ENCODE measurements at regions not wholly inside any gene's neighbourhood (a gene's known extent, or its start where the extent isn't known, plus 50 kb on each side); places are given as distances from the start of the nearest gene placed in this dataset.

DNA sequence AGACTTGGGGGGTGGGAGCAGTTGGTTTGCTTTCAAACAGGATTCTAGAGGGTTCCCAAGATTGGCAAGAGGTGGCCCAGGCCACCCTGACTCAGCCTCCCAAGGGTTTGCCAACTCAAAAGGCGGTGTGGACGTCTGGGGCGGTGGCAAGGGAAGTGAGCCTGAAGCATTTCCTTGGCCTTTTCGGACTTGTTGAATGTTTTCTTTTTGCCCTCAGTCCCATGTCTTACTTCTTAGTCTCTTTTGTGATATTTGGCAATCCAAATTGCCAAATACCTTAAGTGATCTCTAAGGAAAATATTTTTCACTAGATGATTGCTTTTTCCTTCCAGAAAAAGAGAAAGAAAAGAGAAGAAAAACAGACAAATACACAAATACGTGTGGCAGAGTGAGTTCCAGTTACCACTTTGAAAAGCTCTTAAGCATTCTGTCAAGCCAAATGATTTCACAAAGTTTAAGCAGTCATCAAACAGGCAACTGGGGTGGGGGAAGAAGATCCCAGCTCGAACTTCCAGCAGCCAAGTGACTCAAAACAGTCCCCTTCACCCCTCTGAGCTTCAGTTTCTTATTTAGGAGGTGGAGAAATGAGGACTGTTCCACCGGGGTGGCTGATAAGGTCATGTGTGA is 374.6 kb upstream of the USP24 start:
- Histone ChIP-seq H3K9ac (ENCODE audit: insufficient read depth, low read length) (no peak overlapping the region), H3K27ac (ENCODE audit: insufficient read depth, low read length) (no peak overlapping the region), H3K4me2 (ENCODE audit: extremely low read depth, insufficient read depth, low read length) (peak overlapping the region; percentile 59), H3K79me2 (ENCODE audit: control insufficient read depth, insufficient read depth, low read length) (no peaks in the 10 kb centered on the region), H2AFZ (ENCODE audit: low read length) (peak overlapping the region; percentile 17), H3K4me1 (ENCODE audit: control insufficient read depth, extremely low read depth, insufficient read depth, low read length) (peaks cover 3% of the 10 kb centered on the region), H3K27me3 (ENCODE audit: control insufficient read depth, insufficient read depth, low read length) (no peaks in the 10 kb centered on the region), H3K36me3 (ENCODE audit: control insufficient read depth, insufficient read depth, low read length) (no peaks in the 10 kb centered on the region), H3K9me3 (ENCODE audit: control insufficient read depth, insufficient read depth, low read depth, low read length) (no peaks in the 10 kb centered on the region), H4K20me1 (ENCODE audit: control insufficient read depth, extremely low read depth, insufficient read depth, low read length) (no peaks in the 10 kb centered on the region), H3K4me3 (replicated peaks in 1 of 4; ENCODE audit: control extremely low read depth in 1 of 4, insufficient read depth in 1 of 4, low read depth in 3 of 4, low read length in 4 of 4) (no peak overlapping the region)
- no peak for TF ChIP-seq EZH2 (IDR thresholded peaks at IDR 0.05; ENCODE audit: low read length, missing control alignments)
- TF ChIP-seq, protein P1, sequence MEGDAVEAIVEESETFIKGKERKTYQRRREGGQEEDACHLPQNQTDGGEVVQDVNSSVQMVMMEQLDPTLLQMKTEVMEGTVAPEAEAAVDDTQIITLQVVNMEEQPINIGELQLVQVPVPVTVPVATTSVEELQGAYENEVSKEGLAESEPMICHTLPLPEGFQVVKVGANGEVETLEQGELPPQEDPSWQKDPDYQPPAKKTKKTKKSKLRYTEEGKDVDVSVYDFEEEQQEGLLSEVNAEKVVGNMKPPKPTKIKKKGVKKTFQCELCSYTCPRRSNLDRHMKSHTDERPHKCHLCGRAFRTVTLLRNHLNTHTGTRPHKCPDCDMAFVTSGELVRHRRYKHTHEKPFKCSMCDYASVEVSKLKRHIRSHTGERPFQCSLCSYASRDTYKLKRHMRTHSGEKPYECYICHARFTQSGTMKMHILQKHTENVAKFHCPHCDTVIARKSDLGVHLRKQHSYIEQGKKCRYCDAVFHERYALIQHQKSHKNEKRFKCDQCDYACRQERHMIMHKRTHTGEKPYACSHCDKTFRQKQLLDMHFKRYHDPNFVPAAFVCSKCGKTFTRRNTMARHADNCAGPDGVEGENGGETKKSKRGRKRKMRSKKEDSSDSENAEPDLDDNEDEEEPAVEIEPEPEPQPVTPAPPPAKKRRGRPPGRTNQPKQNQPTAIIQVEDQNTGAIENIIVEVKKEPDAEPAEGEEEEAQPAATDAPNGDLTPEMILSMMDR (conservative IDR thresholded peaks at IDR 0.05 in 1 of 2, IDR thresholded peaks at IDR 0.05 in 1 of 2; ENCODE audit: low read depth in 1 of 2, low read length in 2 of 2): no peak
- DNase-seq (ENCODE audit: low read depth in 2 of 2): peak; percentile 29 to 44

DNA sequence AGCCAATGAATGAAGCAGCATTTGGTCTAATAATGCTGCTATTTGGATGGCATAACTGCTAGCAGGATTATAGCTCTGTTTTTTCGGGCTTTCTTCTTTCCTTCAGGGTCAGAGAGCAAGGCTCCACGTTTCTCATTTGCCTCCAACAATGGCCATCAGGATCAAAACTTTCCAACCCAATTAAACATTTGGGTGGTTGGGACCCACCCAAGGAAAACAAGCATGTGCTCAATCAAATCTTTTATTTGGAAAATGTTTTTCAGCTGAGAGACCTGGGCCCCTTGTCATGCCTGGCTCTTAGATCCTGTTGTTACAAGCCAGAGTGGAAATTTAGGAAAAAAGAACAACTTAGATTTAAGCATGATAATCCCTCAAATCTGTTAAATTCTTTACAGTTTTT is 373.1 kb upstream of the USP24 start:
- H3K36me3 ChIP-seq (ENCODE audit: control insufficient read depth, insufficient read depth, low read length): no peaks in the 10 kb centered on the region
- H3K4me3 ChIP-seq (replicated peaks in 1 of 4; ENCODE audit: control extremely low read depth in 1 of 4, insufficient read depth in 1 of 4, low read depth in 3 of 4, low read length in 4 of 4): no peak overlapping the region
- no peaks in the 10 kb centered on the region for H3K79me2 ChIP-seq (ENCODE audit: control insufficient read depth, insufficient read depth, low read length)
- H2AFZ ChIP-seq (ENCODE audit: low read length): no peak overlapping the region
- no peaks in the 10 kb centered on the region for H4K20me1 ChIP-seq (ENCODE audit: control insufficient read depth, extremely low read depth, insufficient read depth, low read length)
- no peak overlapping the region for H3K4me2 ChIP-seq (ENCODE audit: extremely low read depth, insufficient read depth, low read length)
- no peaks in the 10 kb centered on the region for H3K27me3 ChIP-seq (ENCODE audit: control insufficient read depth, insufficient read depth, low read length)
- no peak overlapping the region for H3K27ac ChIP-seq (ENCODE audit: insufficient read depth, low read length)
- no peak for DNase-seq (ENCODE audit: low read depth in 2 of 2)
- TF ChIP-seq EZH2 (IDR thresholded peaks at IDR 0.05; ENCODE audit: low read length, missing control alignments): no peak
- TF ChIP-seq, protein P1 (conservative IDR thresholded peaks at IDR 0.05 in 1 of 2, IDR thresholded peaks at IDR 0.05 in 1 of 2; ENCODE audit: low read depth in 1 of 2, low read length in 2 of 2): no peak
- H3K9me3 ChIP-seq (ENCODE audit: control insufficient read depth, insufficient read depth, low read depth, low read length): no peaks in the 10 kb centered on the region
- no peak overlapping the region for H3K9ac ChIP-seq (ENCODE audit: insufficient read depth, low read length)
- H3K4me1 ChIP-seq (ENCODE audit: control insufficient read depth, extremely low read depth, insufficient read depth, low read length): peaks cover 6% of the 10 kb centered on the region

DNA sequence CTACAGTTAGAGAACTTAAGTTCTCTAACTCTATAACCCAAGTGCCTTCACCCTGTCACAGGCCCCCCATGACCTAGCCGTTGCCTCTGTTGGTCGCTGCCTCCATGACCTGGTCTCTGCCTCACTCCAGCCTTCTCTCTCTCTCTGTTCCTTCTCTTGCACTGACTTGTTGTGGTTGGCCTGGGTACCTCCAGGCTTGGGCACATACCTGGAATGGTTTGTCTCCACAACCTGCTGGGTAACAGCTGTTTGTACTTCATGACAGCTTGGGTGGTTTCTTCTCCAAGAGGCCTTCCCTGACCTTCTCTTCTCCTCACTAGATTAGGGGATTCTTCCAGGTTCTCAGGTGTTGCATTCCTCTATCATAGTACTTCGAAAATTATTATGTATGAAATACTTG is 371.6 kb upstream of the USP24 start:
- TF ChIP-seq, protein P1 (conservative IDR thresholded peaks at IDR 0.05 in 1 of 2, IDR thresholded peaks at IDR 0.05 in 1 of 2; ENCODE audit: low read depth in 1 of 2, low read length in 2 of 2): no peak
- TF ChIP-seq EZH2 (IDR thresholded peaks at IDR 0.05; ENCODE audit: low read length, missing control alignments): no peak
- H3K9ac ChIP-seq (ENCODE audit: insufficient read depth, low read length): no peak overlapping the region
- no peaks in the 10 kb centered on the region for H3K27me3 ChIP-seq (ENCODE audit: control insufficient read depth, insufficient read depth, low read length)
- DNase-seq (ENCODE audit: low read depth in 2 of 2): no peak
- H2AFZ ChIP-seq (ENCODE audit: low read length): no peak overlapping the region
- H3K27ac ChIP-seq (ENCODE audit: insufficient read depth, low read length): no peak overlapping the region
- H3K4me3 ChIP-seq (replicated peaks in 1 of 4; ENCODE audit: control extremely low read depth in 1 of 4, insufficient read depth in 1 of 4, low read depth in 3 of 4, low read length in 4 of 4): no peak overlapping the region
- no peaks in the 10 kb centered on the region for H4K20me1 ChIP-seq (ENCODE audit: control insufficient read depth, extremely low read depth, insufficient read depth, low read length)
- no peaks in the 10 kb centered on the region for H3K9me3 ChIP-seq (ENCODE audit: control insufficient read depth, insufficient read depth, low read depth, low read length)
- no peaks in the 10 kb centered on the region for H3K79me2 ChIP-seq (ENCODE audit: control insufficient read depth, insufficient read depth, low read length)
- peaks cover 6% of the 10 kb centered on the region for H3K4me1 ChIP-seq (ENCODE audit: control insufficient read depth, extremely low read depth, insufficient read depth, low read length)
- H3K36me3 ChIP-seq (ENCODE audit: control insufficient read depth, insufficient read depth, low read length): no peaks in the 10 kb centered on the region
- no peak overlapping the region for H3K4me2 ChIP-seq (ENCODE audit: extremely low read depth, insufficient read depth, low read length)
